Activated CD4-positive, alpha-beta memory T cell treated with anti-CD3 and anti-CD28 coated beads, Interleukin-2, amount 10 ng/mL, durations not matched to agents 7 days and 5 days (primary cell): ENCODE measurements at regions not wholly inside any gene's neighbourhood (a gene's known extent, or its start where the extent isn't known, plus 50 kb on each side); places are given as distances from the start of the nearest gene placed in this dataset.

Experiments used
- CTCF ChIA-PET: fragments of 350-600 bp; sonication (Branson Sonifier 250); formaldehyde crosslinking; loops from one replicate; lab custom pipeline; 2021; ENCODE audit warnings: antibody characterized with exemption, inconsistent platforms; lab: Charles Lee
- POLR2A ChIA-PET: fragments of 350-600 bp; sonication (Branson Sonifier 250); formaldehyde crosslinking; loops from one replicate; lab custom pipeline; 2021; ENCODE audit warnings: antibody characterized with exemption; lab: Charles Lee
- DNase-seq: peaks from one replicate; pipeline ENCODE4 v3.0.0-alpha.2; 2020
- H3K27ac Mint-ChIP-seq: one replicate; pipeline ENCODE4 v1.8.0; 2021; ENCODE audit warnings: mild to moderate bottlenecking, mixed read lengths
- H3K27me3 Mint-ChIP-seq: one replicate; pipeline ENCODE4 v1.8.0; 2021; ENCODE audit warnings: mixed read lengths
- H3K36me3 Mint-ChIP-seq: one replicate; pipeline ENCODE4 v1.8.0; 2021; ENCODE audit warnings: low read depth, mixed read lengths
- H3K4me1 Mint-ChIP-seq: one replicate; pipeline ENCODE4 v1.8.0; 2021; ENCODE audit warnings: mixed read lengths
- H3K4me3 Mint-ChIP-seq: one replicate; pipeline ENCODE4 v1.8.0; 2021; ENCODE audit warnings: mild to moderate bottlenecking, mixed read lengths
- H3K9me3 Mint-ChIP-seq: one replicate; pipeline ENCODE4 v1.8.0; 2021; ENCODE audit warnings: mixed read lengths

DNA sequence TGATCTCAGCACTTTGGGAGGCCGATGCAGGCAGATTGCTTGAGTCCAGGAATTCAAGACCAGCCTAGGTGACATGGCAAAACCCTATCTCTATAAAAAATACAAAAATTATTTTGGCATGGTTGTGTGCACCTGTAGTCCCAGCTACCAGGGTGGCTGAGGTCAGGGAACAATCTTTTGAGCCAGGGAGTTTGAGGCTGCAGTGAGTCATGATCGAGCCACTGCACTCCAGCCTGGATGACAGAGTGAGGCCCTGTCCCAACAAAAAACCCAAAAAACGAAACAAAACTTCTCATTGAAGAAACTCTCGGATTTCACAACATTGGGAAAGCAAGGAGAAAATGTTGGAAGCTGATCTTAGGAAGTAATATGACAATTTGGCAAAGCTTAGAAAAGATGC, 317.3 kb upstream of the MGAT5 start:
- no peaks in the 10 kb centered on the region for H3K4me1 Mint-ChIP-seq
- DNase-seq = no peak
- CTCF ChIA-PET = no interaction called here
- POLR2A ChIA-PET = no interaction called here
- no peaks in the 10 kb centered on the region for H3K9me3 Mint-ChIP-seq
- H3K27ac Mint-ChIP-seq = no peak overlapping the region
- H3K36me3 Mint-ChIP-seq = no peaks in the 10 kb centered on the region
- H3K4me3 Mint-ChIP-seq = no peak overlapping the region
- peaks cover 4% of the 10 kb centered on the region for H3K27me3 Mint-ChIP-seq

DNA sequence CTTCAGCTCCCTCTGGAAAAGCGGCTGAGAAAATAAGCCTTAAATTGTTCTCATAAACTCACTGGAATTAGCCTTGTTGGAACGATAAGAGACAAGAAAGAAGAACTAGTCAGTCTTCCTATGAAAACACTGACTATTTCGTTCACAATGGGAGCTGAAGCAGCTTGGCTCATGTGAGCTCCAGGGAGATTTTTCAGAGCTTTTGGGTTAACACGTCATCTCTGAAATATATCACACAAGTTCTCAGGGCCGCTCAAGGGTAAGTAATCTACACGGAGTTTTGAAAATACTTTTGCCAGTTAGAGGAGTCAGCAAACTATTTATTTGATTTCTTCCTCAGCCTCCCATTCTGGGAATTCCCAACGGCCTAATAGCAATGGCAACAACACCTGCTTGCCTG, 316.2 kb upstream of the MGAT5 start:
- Mint-ChIP-seq H3K27me3 (peaks cover 4% of the 10 kb centered on the region), H3K4me1 (no peaks in the 10 kb centered on the region), H3K36me3 (no peaks in the 10 kb centered on the region), H3K9me3 (no peaks in the 10 kb centered on the region), H3K4me3 (no peak overlapping the region), H3K27ac (no peak overlapping the region)
- no peak for DNase-seq
- ChIA-PET CTCF (interaction anchor here (1.2 kb wide), 1 partner anchor 475 kb away, joined by 3 read pairs; no protein-coding TSS in a partner anchor), POLR2A (no interaction called here)

DNA sequence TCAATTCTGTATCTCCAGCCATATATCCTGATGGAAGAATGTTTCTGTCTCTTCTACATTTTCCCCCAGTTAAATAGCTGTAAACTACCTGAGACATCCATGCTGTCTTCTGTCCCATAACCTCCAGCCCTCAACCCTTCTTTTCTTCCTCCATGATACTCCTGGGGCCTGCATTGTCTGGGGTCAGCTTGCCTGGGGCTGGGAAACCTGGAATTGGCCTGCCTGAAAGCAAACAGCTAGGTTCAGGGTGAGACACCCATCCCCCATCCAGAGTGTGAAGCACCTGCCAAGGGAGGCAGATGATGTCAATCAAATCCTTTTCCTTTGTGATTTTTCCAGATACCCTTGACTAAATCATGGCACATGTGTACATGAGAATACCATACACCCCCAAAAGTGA, 313.7 kb upstream of the MGAT5 start:
- Mint-ChIP-seq H3K9me3 (no peaks in the 10 kb centered on the region), H3K4me1 (no peaks in the 10 kb centered on the region), H3K27me3 (peaks cover 4% of the 10 kb centered on the region), H3K4me3 (no peak overlapping the region), H3K27ac (no peak overlapping the region), H3K36me3 (no peaks in the 10 kb centered on the region)
- CTCF ChIA-PET = no interaction called here
- no peak for DNase-seq
- POLR2A ChIA-PET = no interaction called here

DNA sequence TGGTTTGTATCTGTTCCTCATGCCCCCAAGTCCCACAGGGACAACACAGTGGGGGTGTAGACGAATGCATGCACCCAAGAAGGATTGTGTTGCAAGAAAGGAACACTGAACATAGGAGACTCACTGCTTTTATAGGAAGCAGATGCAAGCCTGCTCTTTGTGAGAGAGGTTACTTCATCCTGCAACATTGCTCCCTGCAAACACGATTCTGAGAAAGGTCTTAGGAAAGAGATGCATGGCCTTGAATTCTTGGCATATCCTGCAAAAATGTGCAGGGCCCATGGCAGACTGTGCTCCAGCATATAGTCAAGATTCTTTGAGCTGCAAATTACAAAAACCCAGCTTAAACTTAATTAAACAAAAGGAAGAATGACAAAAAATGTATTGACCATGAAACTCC, 312.2 kb upstream of the MGAT5 start:
- Mint-ChIP-seq H3K4me1 (no peaks in the 10 kb centered on the region), H3K36me3 (no peaks in the 10 kb centered on the region), H3K27ac (no peak overlapping the region), H3K4me3 (no peak overlapping the region), H3K9me3 (no peaks in the 10 kb centered on the region), H3K27me3 (no peaks in the 10 kb centered on the region)
- DNase-seq = no peak
- POLR2A ChIA-PET = no interaction called here
- CTCF ChIA-PET = interaction anchor here (0.7 kb wide), 1 partner anchor 14 kb away, joined by 3 read pairs; no protein-coding TSS in a partner anchor

DNA sequence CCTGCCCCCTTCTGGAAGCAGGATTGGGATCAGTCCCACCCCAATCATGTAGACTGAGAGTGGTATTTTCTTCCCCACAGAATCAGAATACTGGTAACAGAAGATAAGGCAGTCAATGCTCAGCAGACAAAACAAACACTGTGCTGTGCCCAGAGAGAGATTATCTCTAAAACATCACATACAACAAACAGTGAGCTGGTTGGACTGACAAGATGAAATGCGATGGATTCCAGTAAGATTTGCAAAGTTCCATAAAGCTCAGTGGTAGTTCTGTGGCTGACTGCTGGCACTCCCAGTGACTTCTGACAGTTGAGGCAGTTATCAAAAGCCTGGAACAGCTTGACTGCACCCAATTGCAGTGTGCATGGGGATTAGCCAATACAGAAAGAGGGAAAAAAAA, 311.5 kb upstream of the MGAT5 start:
- Mint-ChIP-seq H3K4me3 (no peak overlapping the region), H3K36me3 (no peaks in the 10 kb centered on the region), H3K27me3 (no peaks in the 10 kb centered on the region), H3K9me3 (no peaks in the 10 kb centered on the region), H3K4me1 (no peaks in the 10 kb centered on the region), H3K27ac (no peak overlapping the region)
- ChIA-PET CTCF (no interaction called here), POLR2A (no interaction called here)
- no peak for DNase-seq

DNA sequence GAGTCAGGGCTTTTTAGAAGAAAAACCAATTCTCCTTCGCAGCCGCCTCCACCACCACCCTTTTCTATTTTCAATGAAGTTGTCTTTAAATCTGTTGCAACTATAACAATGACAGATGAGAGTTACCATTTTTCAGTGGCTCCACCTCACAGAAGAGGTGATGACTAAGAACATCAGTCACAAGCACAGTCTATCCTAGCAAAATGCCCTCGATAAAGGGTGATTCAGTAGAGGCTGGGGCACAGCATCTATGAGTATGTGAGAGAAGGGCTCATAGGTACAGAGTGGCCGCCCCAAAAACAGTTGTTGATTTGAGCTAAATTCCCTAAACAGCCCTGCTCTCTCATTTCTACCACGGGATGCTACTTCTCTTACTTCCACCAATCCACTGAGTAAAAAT, 310.8 kb upstream of the MGAT5 start:
- CTCF ChIA-PET = no interaction called here
- Mint-ChIP-seq H3K4me3 (no peak overlapping the region), H3K27ac (no peak overlapping the region), H3K27me3 (no peaks in the 10 kb centered on the region), H3K4me1 (no peaks in the 10 kb centered on the region), H3K9me3 (no peaks in the 10 kb centered on the region), H3K36me3 (no peaks in the 10 kb centered on the region)
- POLR2A ChIA-PET = no interaction called here
- no peak for DNase-seq

DNA sequence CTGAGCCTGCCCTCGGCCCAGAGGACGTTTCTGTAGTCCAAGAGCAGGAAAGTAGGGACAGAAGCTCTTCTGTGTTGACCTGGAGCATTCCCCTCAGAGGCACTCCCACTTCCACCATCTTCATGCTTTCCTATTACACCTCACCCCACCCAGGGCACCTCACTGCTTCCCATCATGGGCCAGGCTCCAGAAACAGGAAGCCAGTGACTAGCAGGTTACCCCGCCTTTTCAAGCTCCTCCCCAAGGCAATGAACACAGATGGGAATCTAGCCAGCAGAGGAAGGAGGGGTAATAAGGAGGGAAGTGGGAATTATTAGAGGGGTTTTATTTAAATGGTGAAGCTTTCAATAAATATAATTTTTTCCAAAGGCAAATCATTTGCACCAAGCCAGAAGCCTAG, 308.8 kb upstream of the MGAT5 start:
- ChIA-PET POLR2A (no interaction called here), CTCF (no interaction called here)
- Mint-ChIP-seq H3K4me3 (no peak overlapping the region), H3K27me3 (no peaks in the 10 kb centered on the region), H3K9me3 (no peaks in the 10 kb centered on the region), H3K27ac (no peak overlapping the region), H3K4me1 (no peaks in the 10 kb centered on the region), H3K36me3 (no peaks in the 10 kb centered on the region)
- no peak for DNase-seq

DNA sequence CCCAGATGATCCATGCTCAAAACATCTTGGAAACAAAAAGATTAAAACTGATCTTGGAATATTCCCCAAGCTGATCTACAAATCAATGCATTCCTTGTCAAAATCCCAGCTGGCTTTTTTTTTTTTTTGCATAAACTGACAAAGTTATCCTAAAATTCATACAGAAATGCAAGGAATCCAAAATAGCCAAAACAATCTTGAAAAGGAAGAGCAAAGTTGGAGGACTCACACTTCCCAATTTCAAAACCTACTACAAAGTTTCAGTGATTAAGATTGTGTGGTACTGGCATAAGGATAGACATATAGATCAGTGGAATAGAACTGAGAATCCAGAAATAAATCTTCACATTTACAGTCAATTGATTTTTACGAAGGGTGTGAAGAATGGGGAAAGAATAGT, 306.8 kb upstream of the MGAT5 start:
- no peak overlapping the region for H3K4me3 Mint-ChIP-seq
- H3K27ac Mint-ChIP-seq = no peak overlapping the region
- no peaks in the 10 kb centered on the region for H3K36me3 Mint-ChIP-seq
- H3K9me3 Mint-ChIP-seq = no peaks in the 10 kb centered on the region
- POLR2A ChIA-PET = no interaction called here
- CTCF ChIA-PET = interaction anchor here (1.2 kb wide), 1 partner anchor 168 kb away, joined by 3 read pairs; no protein-coding TSS in a partner anchor
- no peaks in the 10 kb centered on the region for H3K4me1 Mint-ChIP-seq
- DNase-seq = no peak
- H3K27me3 Mint-ChIP-seq = no peaks in the 10 kb centered on the region

DNA sequence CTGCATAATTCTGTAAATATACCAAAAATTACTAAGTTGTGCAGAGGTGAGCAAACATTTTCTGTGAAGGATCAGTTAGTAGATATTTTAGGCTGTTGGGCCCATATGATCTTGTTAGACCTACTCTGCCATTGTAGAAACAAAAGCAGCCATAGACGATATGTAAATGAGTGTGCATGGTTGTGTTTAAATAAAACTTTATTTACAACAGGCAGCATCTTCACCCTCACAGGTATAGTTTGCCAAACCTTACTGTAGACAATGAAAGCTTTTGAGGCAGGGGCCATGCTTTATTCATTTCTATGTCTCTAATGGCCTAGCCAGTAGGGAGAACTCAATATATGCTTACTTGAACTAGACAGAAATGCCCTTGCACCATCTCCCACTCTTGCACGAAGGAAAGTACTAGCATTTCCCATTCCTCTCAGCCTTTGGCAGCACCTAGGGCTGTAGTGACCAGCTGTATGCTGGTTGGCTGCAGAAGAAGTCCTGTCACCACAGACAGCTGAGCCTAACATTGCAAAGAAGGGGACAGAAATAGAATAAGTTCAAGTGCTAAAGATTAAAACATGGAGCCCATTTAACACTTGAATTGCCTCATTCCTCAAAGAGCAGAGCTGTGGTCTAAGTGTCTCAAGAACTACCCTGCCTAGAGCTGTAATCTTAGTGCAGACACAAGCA, 305.1 kb upstream of the MGAT5 start:
- ChIA-PET POLR2A (no interaction called here), CTCF (no interaction called here)
- Mint-ChIP-seq H3K9me3 (no peaks in the 10 kb centered on the region), H3K4me1 (no peaks in the 10 kb centered on the region), H3K4me3 (no peak overlapping the region), H3K27ac (no peak overlapping the region), H3K27me3 (no peaks in the 10 kb centered on the region), H3K36me3 (no peaks in the 10 kb centered on the region)
- no peak for DNase-seq

DNA sequence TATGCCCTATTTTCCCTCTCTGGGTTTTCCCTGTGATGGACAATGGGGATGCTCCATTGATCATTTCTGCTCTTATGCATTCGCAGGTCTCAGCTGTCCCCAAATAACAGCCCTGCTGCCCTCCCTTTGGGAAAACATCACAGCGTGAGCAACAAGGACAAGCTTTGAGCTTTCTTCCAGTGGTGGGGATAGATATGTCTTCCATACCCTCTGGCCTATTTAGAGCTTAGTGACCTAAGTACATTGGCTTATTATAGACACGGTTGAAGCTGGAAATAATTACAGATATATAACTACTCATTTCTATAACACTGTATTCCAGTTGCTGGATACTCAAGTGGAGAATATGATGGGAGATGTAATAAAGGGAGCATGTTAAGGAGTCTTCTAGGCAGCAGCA, 304.3 kb upstream of the MGAT5 start:
- ChIA-PET POLR2A (no interaction called here), CTCF (no interaction called here)
- no peak overlapping the region for H3K27ac Mint-ChIP-seq
- no peaks in the 10 kb centered on the region for H3K4me1 Mint-ChIP-seq
- no peaks in the 10 kb centered on the region for H3K36me3 Mint-ChIP-seq
- H3K4me3 Mint-ChIP-seq = no peak overlapping the region
- H3K9me3 Mint-ChIP-seq = no peaks in the 10 kb centered on the region
- DNase-seq = no peak
- no peaks in the 10 kb centered on the region for H3K27me3 Mint-ChIP-seq

DNA sequence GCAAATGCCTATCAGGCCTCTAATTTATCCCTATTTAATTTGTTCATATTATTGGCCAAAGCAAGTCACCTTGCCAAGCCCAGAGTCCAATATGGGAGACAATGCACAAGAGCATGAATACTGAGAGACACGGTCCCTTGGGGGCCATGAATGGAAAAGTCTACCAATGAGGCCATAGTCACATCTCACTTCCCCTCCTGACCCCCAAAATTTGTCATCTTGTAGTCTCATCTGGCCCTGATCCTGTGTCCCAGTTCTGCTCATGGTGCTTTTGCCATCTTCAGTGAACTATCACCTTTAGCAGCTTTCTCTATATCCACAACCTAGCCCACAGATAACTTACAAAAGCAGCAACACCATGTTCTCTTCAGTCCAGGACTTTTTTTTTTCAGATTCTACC, 302.7 kb upstream of the MGAT5 start:
- no peak for DNase-seq
- Mint-ChIP-seq H3K27ac (no peak overlapping the region), H3K4me3 (no peak overlapping the region), H3K36me3 (no peaks in the 10 kb centered on the region), H3K9me3 (no peaks in the 10 kb centered on the region), H3K4me1 (no peaks in the 10 kb centered on the region), H3K27me3 (peaks cover 3% of the 10 kb centered on the region)
- ChIA-PET CTCF (no interaction called here), POLR2A (no interaction called here)

DNA sequence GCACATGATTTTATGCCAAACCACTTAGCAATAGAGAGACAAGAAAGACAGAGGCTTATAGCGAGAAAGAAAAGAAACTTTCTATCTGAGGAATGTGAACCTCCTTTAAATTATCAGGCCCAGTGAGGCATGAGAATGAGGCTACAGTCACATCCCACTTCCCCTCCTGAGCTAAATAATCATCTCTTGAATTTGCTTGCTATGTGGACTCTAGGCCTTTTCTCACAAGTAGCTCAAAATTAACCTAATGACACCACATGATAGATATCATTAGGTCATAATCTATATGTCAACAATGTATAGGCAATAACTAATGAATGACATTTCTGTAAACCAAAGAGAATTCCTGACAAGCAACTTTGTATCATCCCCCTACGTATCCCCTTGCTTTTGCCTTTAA, 301.5 kb upstream of the MGAT5 start:
- H3K27ac Mint-ChIP-seq = no peak overlapping the region
- H3K36me3 Mint-ChIP-seq = no peaks in the 10 kb centered on the region
- peaks cover 11% of the 10 kb centered on the region for H3K27me3 Mint-ChIP-seq
- no peak for DNase-seq
- H3K4me1 Mint-ChIP-seq = no peaks in the 10 kb centered on the region
- no peak overlapping the region for H3K4me3 Mint-ChIP-seq
- no peaks in the 10 kb centered on the region for H3K9me3 Mint-ChIP-seq
- CTCF ChIA-PET = no interaction called here
- POLR2A ChIA-PET = no interaction called here

DNA sequence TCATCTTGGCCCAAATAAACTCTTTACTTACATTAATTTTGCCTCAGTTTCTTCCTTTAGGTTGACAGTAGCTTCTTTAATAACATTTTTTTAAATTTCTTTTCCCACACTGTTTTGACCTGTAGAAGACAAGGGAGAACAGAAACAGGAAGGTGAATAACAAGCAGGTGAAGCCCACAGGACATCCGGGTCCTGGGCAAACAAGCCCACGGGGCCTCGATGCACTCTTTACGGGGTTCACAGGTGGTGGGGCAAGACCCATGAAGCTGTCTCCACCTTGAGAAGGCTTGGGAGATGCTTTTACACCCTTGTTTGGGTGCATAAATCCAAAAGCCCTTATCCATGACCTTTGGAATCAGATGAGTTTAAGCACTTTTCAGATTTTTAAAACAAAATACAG, 301.0 kb upstream of the MGAT5 start:
- no peak for DNase-seq
- ChIA-PET CTCF (no interaction called here), POLR2A (no interaction called here)
- no peaks in the 10 kb centered on the region for H3K4me1 Mint-ChIP-seq
- H3K27ac Mint-ChIP-seq = no peak overlapping the region
- H3K36me3 Mint-ChIP-seq = no peaks in the 10 kb centered on the region
- no peak overlapping the region for H3K4me3 Mint-ChIP-seq
- peaks cover 11% of the 10 kb centered on the region for H3K27me3 Mint-ChIP-seq
- no peaks in the 10 kb centered on the region for H3K9me3 Mint-ChIP-seq

DNA sequence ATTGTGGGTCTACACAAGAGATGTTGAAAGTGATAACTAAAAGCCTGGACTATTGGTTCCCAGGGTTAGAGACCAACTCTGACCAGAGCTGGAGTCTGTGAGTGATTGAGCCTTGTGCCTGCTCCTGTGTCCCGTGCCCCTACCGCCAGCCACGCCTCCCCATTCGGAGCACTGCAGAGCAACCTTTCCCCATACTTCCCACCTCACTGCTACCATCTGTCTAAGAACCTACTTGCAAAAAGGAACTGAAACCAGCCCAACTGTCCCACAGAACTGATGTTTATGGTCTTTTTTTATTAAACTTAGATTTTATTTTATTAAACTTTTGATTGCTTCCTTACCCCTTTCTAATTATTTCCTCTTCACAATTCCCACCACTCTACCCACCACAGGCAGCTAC, 300.3 kb upstream of the MGAT5 start:
- POLR2A ChIA-PET = no interaction called here
- DNase-seq = no peak
- H3K27me3 Mint-ChIP-seq = peaks cover 11% of the 10 kb centered on the region
- H3K9me3 Mint-ChIP-seq = no peaks in the 10 kb centered on the region
- CTCF ChIA-PET = no interaction called here
- no peaks in the 10 kb centered on the region for H3K4me1 Mint-ChIP-seq
- H3K4me3 Mint-ChIP-seq = no peak overlapping the region
- no peaks in the 10 kb centered on the region for H3K36me3 Mint-ChIP-seq
- H3K27ac Mint-ChIP-seq = no peak overlapping the region
